ENCODE measurements at regions not wholly inside any gene's neighbourhood (a gene's known extent, or its start where the extent isn't known, plus 50 kb on each side); places are given as distances from the start of the nearest gene placed in this dataset.

GRCh38 chr18:25875551-25876240 lies 214.7 kb downstream of the SS18 start:
- H3K9me2 ChIP-seq (ENCODE audit: insufficient read depth), result no peaks in the 10 kb centered on the region; the same call in 1 of the 2 replicates
- H3K36me3 ChIP-seq (ENCODE audit: control insufficient read depth in 1 of 2, insufficient read depth in 2 of 2, low read length in 2 of 2), result no peaks in the 10 kb centered on the region
- BruUV-seq (replicated peaks), result no TSS peak
- no peaks in the 10 kb centered on the region for H3K9me3 ChIP-seq (ENCODE audit: control insufficient read depth in 1 of 2, insufficient read depth in 1 of 2, low read depth in 1 of 2, low read length in 2 of 2)
- ChIA-PET RAD21 (ENCODE audit: low non-redundant PET in 1 of 2, low total read pairs in 2 of 2, uncharacterized antibody in 2 of 2, unreplicated experiment in 2 of 2) (no interaction called here), POLR2A (no interaction called here), CTCF (no interaction called here)
- H3K27ac ChIP-seq (ENCODE audit: low read depth, low read length), result no peak overlapping the region
- no peaks in the 10 kb centered on the region for H3K79me2 ChIP-seq (ENCODE audit: insufficient read depth, low read length)
- no peaks in the 10 kb centered on the region for H3K4me1 ChIP-seq (ENCODE audit: control insufficient read depth in 1 of 2, insufficient read depth in 2 of 2, low read length in 2 of 2)
- no peak for DNase-seq (ENCODE audit: low read depth, low spot score)
- H3K4me2 ChIP-seq (ENCODE audit: low read length), result no peak overlapping the region
- H3K9ac ChIP-seq (ENCODE audit: low read length), result no peak overlapping the region
- TF ChIP-seq REST (IDR thresholded peaks at IDR 0.05; ENCODE audit: low read depth) (no peak), POLR2A (IDR thresholded peaks at IDR 0.05; ENCODE audit: borderline replicate concordance, extremely low read depth, insufficient read depth, insufficient read length) (no peak)
- no peak for ATAC-seq
- no peak overlapping the region for H3K4me3 ChIP-seq (replicated peaks in 1 of 2; ENCODE audit: low read depth in 1 of 2, low read length in 2 of 2)
- H2AFZ ChIP-seq (ENCODE audit: low read depth, low read length, poor library complexity, severe bottlenecking), result no peak overlapping the region
- peaks cover 18% of the 10 kb centered on the region; the same call in 1 of the 2 replicates for H3K27me3 ChIP-seq (ENCODE audit: insufficient read depth, low read length)
- no peaks in the 10 kb centered on the region for H4K20me1 ChIP-seq (ENCODE audit: insufficient read depth)
- intact Hi-C loops (cut with micrococcal nuclease), result no loop called here

GRCh38 chr18:25873833-25874232 lies 216.6 kb downstream of the SS18 start:
- no peak overlapping the region for H3K27ac ChIP-seq (ENCODE audit: low read depth, low read length)
- ChIA-PET RAD21 (ENCODE audit: low non-redundant PET in 1 of 2, low total read pairs in 2 of 2, uncharacterized antibody in 2 of 2, unreplicated experiment in 2 of 2) (no interaction called here), CTCF (no interaction called here), POLR2A (no interaction called here)
- no peaks in the 10 kb centered on the region for H4K20me1 ChIP-seq (ENCODE audit: insufficient read depth)
- ATAC-seq (no peak), DNase-seq (ENCODE audit: low read depth, low spot score) (no peak)
- H3K9me2 ChIP-seq (ENCODE audit: insufficient read depth), result no peaks in the 10 kb centered on the region; the same call in 1 of the 2 replicates
- H3K79me2 ChIP-seq (ENCODE audit: insufficient read depth, low read length), result no peaks in the 10 kb centered on the region
- H3K36me3 ChIP-seq (ENCODE audit: control insufficient read depth in 1 of 2, insufficient read depth in 2 of 2, low read length in 2 of 2), result no peaks in the 10 kb centered on the region
- H3K9ac ChIP-seq (ENCODE audit: low read length), result no peak overlapping the region
- no peak overlapping the region for H3K4me2 ChIP-seq (ENCODE audit: low read length)
- H3K27me3 ChIP-seq (ENCODE audit: insufficient read depth, low read length), result peaks cover 13% of the 10 kb centered on the region; the same call in 1 of the 2 replicates
- H3K4me1 ChIP-seq (ENCODE audit: control insufficient read depth in 1 of 2, insufficient read depth in 2 of 2, low read length in 2 of 2), result no peaks in the 10 kb centered on the region
- H2AFZ ChIP-seq (ENCODE audit: low read depth, low read length, poor library complexity, severe bottlenecking), result no peak overlapping the region
- no TSS peak for BruUV-seq (replicated peaks)
- no peaks in the 10 kb centered on the region for H3K9me3 ChIP-seq (ENCODE audit: control insufficient read depth in 1 of 2, insufficient read depth in 1 of 2, low read depth in 1 of 2, low read length in 2 of 2)
- intact Hi-C loops (cut with micrococcal nuclease), result no loop called here
- no peak overlapping the region for H3K4me3 ChIP-seq (replicated peaks in 1 of 2; ENCODE audit: low read depth in 1 of 2, low read length in 2 of 2)
- TF ChIP-seq EZH2phosphoT487 (IDR thresholded peaks at IDR 0.05; ENCODE audit: borderline replicate concordance) (no peak), ZBTB33 (IDR thresholded peaks at IDR 0.05; ENCODE audit: extremely low read depth, insufficient replicate concordance, low read length) (no peak), EZH2 (IDR thresholded peaks at IDR 0.05) (no peak), SP1 (IDR thresholded peaks at IDR 0.05; ENCODE audit: low read depth) (no peak), ZFX (IDR thresholded peaks at IDR 0.05) (no peak), CTCF (IDR thresholded peaks at IDR 0.05 in 2 of 3, conservative IDR thresholded peaks at IDR 0.05 in 1 of 3; ENCODE audit: borderline replicate concordance in 1 of 3, insufficient read depth in 1 of 3, low read depth in 2 of 3, low read length in 2 of 3) (no peak), RAD21 (IDR thresholded peaks at IDR 0.05; ENCODE audit: low read depth) (no peak), SRF (IDR thresholded peaks at IDR 0.05; ENCODE audit: low read depth) (no peak), CEBPB (IDR thresholded peaks at IDR 0.05; ENCODE audit: low read depth) (no peak), YY1 (IDR thresholded peaks at IDR 0.05; ENCODE audit: extremely low read depth, insufficient replicate concordance, low read depth, low read length) (no peak)

Measured in HCT116 (cell line).